ENCODE measurements at regions not wholly inside any gene's neighbourhood (a gene's known extent, or its start where the extent isn't known, plus 50 kb on each side); places are given as distances from the start of the nearest gene placed in this dataset.

DNA sequence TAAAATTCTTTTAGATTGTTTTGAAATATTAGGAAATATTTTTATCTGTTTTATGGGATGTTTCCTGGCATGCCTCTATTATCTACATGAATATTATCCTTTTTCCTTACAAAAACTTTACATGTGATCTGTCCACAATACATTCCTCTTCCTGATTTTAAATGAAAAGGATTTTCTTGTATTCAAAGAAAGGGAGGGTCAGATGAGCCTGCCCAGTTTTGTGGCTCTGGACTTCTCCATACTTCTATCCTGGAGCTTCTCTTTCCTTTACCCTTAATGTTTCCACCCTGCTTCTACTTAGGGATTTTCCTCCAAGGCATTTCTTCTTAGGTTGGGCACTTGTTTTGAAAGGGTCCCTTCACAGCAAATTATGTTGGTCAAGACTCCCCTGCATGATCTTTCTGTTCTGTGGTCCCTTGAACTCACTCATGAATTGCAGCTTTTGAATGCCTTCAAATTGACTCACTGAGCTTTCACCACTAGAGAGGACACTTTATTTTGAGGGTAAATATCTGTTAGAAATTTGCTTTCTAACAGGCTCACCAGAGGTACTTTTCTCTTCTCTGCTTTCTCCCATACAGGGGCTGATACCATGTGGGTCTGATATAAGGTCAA is 104.9 kb downstream of the CENPW start:
- no peaks in the 10 kb centered on the region for H3K27me3 ChIP-seq (ENCODE audit: low read length)
- H3K36me3 ChIP-seq (ENCODE audit: insufficient read depth, low read length): no peaks in the 10 kb centered on the region
- H3K4me1 ChIP-seq (ENCODE audit: low read length): no peaks in the 10 kb centered on the region

DNA sequence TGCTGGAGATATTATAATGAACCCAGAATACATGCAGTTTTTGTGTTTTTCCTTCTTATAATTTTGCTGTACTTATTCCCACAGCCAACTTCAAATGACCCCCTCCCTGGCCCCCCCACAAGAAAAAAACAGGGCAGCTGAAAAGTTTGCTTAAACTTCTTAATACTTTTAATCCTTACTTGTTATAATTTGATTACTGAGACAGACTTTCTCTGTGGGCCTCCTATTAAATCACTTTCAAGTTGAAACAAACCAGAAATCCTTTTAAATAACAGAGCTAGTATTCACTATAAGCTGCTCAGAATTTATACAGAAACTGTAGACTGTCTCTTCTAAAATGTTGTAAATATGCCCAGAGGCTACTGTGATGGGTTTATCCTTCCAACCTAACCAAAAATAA is 106.3 kb downstream of the CENPW start:
- H4K20me1 ChIP-seq (ENCODE audit: insufficient read depth, low read depth, low read length): no peaks in the 10 kb centered on the region
- H3K27me3 ChIP-seq (ENCODE audit: low read length): no peaks in the 10 kb centered on the region
- no peak overlapping the region for H3K27ac ChIP-seq (ENCODE audit: low read length)
- no peaks in the 10 kb centered on the region for H3K9me2 ChIP-seq (replicated peaks; ENCODE audit: insufficient read depth, low read length)
- no peak overlapping the region for H2AFZ ChIP-seq (ENCODE audit: low read length)
- H3K4me3 ChIP-seq (ENCODE audit: low read length): no peak overlapping the region
- no peaks in the 10 kb centered on the region for H3K79me2 ChIP-seq (ENCODE audit: low read length)
- H3K4me2 ChIP-seq (ENCODE audit: low read depth, low read length, poor library complexity, severe bottlenecking): no peak overlapping the region
- DNase-seq: no peak
- H3K9me3 ChIP-seq (ENCODE audit: low read length): no peaks in the 10 kb centered on the region
- H3K4me1 ChIP-seq (ENCODE audit: low read length): no peaks in the 10 kb centered on the region
- no peaks in the 10 kb centered on the region for H3K36me3 ChIP-seq (ENCODE audit: insufficient read depth, low read length)
- no peak overlapping the region for H3K9ac ChIP-seq (ENCODE audit: low read length)

More for the DNA sequence above, 104.9 kb downstream of the CENPW start:
- Histone ChIP-seq H3K9me3 (ENCODE audit: low read length) (no peaks in the 10 kb centered on the region), H3K9me2 (replicated peaks; ENCODE audit: insufficient read depth, low read length) (no peaks in the 10 kb centered on the region), H3K27ac (ENCODE audit: low read length) (no peak overlapping the region), H3K4me3 (ENCODE audit: low read length) (no peak overlapping the region), H3K79me2 (ENCODE audit: low read length) (no peaks in the 10 kb centered on the region), H2AFZ (ENCODE audit: low read length) (no peak overlapping the region), H4K20me1 (ENCODE audit: insufficient read depth, low read depth, low read length) (no peaks in the 10 kb centered on the region), H3K4me2 (ENCODE audit: low read depth, low read length, poor library complexity, severe bottlenecking) (no peak overlapping the region), H3K9ac (ENCODE audit: low read length) (no peak overlapping the region)
- DNase-seq: no peak

GRCh38 chr6:126447367-126447766 is 107.5 kb downstream of the CENPW start:
- H3K4me1 ChIP-seq (ENCODE audit: low read length): no peaks in the 10 kb centered on the region
- H3K79me2 ChIP-seq (ENCODE audit: low read length): no peaks in the 10 kb centered on the region
- DNase-seq: no peak
- H3K27me3 ChIP-seq (ENCODE audit: low read length): no peaks in the 10 kb centered on the region
- H3K4me3 ChIP-seq (ENCODE audit: low read length): no peak overlapping the region
- H3K9me2 ChIP-seq (replicated peaks; ENCODE audit: insufficient read depth, low read length): no peaks in the 10 kb centered on the region
- H4K20me1 ChIP-seq (ENCODE audit: insufficient read depth, low read depth, low read length): no peaks in the 10 kb centered on the region
- no peak overlapping the region for H3K27ac ChIP-seq (ENCODE audit: low read length)
- no peaks in the 10 kb centered on the region for H3K9me3 ChIP-seq (ENCODE audit: low read length)
- no peak overlapping the region for H3K4me2 ChIP-seq (ENCODE audit: low read depth, low read length, poor library complexity, severe bottlenecking)
- H3K36me3 ChIP-seq (ENCODE audit: insufficient read depth, low read length): no peaks in the 10 kb centered on the region
- H3K9ac ChIP-seq (ENCODE audit: low read length): no peak overlapping the region
- H2AFZ ChIP-seq (ENCODE audit: low read length): no peak overlapping the region

DNA sequence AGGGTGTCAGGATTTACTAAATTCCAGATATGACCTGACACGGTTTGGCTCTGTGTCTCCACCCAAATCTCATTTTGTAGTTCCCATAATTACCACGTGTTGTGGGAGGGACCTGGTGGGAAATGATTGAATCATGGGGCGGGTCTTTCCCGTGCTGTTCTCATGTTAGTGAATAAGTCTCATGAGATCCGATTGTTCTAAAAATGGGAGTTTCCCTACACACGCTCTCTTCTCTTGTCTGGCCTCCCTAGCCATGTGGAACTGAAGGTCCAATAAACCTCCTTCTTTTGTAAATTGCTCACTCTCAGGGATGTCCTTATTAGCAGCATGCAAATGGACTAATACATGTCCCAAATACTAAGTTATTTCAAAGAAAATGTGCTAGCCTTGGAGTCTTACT is 121.1 kb downstream of the CENPW start:
- no peak overlapping the region for H2AFZ ChIP-seq (ENCODE audit: low read length)
- H3K4me1 ChIP-seq (ENCODE audit: low read length): no peaks in the 10 kb centered on the region
- no peak overlapping the region for H3K4me3 ChIP-seq (ENCODE audit: low read length)
- H3K79me2 ChIP-seq (ENCODE audit: low read length): no peaks in the 10 kb centered on the region
- no peak overlapping the region for H3K4me2 ChIP-seq (ENCODE audit: low read depth, low read length, poor library complexity, severe bottlenecking)
- H3K9ac ChIP-seq (ENCODE audit: low read length): no peak overlapping the region
- H3K9me3 ChIP-seq (ENCODE audit: low read length): no peaks in the 10 kb centered on the region
- no peaks in the 10 kb centered on the region for H3K36me3 ChIP-seq (ENCODE audit: insufficient read depth, low read length)
- no peak overlapping the region for H3K27ac ChIP-seq (ENCODE audit: low read length)
- DNase-seq: no peak
- H3K27me3 ChIP-seq (ENCODE audit: low read length): no peaks in the 10 kb centered on the region
- no peaks in the 10 kb centered on the region for H3K9me2 ChIP-seq (replicated peaks; ENCODE audit: insufficient read depth, low read length)
- H4K20me1 ChIP-seq (ENCODE audit: insufficient read depth, low read depth, low read length): no peaks in the 10 kb centered on the region

- Histone ChIP-seq H3K9me3 (ENCODE audit: low read length) (no peaks in the 10 kb centered on the region), H3K4me3 (ENCODE audit: low read length) (no peak overlapping the region), H3K4me1 (ENCODE audit: low read length) (no peaks in the 10 kb centered on the region), H3K36me3 (ENCODE audit: insufficient read depth, low read length) (no peaks in the 10 kb centered on the region), H3K79me2 (ENCODE audit: low read length) (no peaks in the 10 kb centered on the region), H4K20me1 (ENCODE audit: insufficient read depth, low read depth, low read length) (no peaks in the 10 kb centered on the region), H3K27ac (ENCODE audit: low read length) (no peak overlapping the region), H3K4me2 (ENCODE audit: low read depth, low read length, poor library complexity, severe bottlenecking) (no peak overlapping the region), H3K27me3 (ENCODE audit: low read length) (no peaks in the 10 kb centered on the region), H2AFZ (ENCODE audit: low read length) (no peak overlapping the region), H3K9me2 (replicated peaks; ENCODE audit: insufficient read depth, low read length) (no peaks in the 10 kb centered on the region), H3K9ac (ENCODE audit: low read length) (no peak overlapping the region)
- no peak for DNase-seq
Observed at GRCh38 chr6:126464245-126464644, 124.3 kb downstream of the CENPW start.

- Histone ChIP-seq H3K4me3 (ENCODE audit: low read length) (no peak overlapping the region), H2AFZ (ENCODE audit: low read length) (no peak overlapping the region), H3K9ac (ENCODE audit: low read length) (no peak overlapping the region), H3K4me1 (ENCODE audit: low read length) (no peaks in the 10 kb centered on the region), H3K4me2 (ENCODE audit: low read depth, low read length, poor library complexity, severe bottlenecking) (no peak overlapping the region), H3K36me3 (ENCODE audit: insufficient read depth, low read length) (no peaks in the 10 kb centered on the region), H3K79me2 (ENCODE audit: low read length) (no peaks in the 10 kb centered on the region), H3K27me3 (ENCODE audit: low read length) (no peaks in the 10 kb centered on the region; the same call in 1 of the 2 replicates), H4K20me1 (ENCODE audit: insufficient read depth, low read depth, low read length) (no peaks in the 10 kb centered on the region), H3K27ac (ENCODE audit: low read length) (no peak overlapping the region), H3K9me3 (ENCODE audit: low read length) (no peaks in the 10 kb centered on the region), H3K9me2 (replicated peaks; ENCODE audit: insufficient read depth, low read length) (no peaks in the 10 kb centered on the region)
- no peak for DNase-seq
Observed at GRCh38 chr6:126475449-126475848, 135.5 kb downstream of the CENPW start.

DNA sequence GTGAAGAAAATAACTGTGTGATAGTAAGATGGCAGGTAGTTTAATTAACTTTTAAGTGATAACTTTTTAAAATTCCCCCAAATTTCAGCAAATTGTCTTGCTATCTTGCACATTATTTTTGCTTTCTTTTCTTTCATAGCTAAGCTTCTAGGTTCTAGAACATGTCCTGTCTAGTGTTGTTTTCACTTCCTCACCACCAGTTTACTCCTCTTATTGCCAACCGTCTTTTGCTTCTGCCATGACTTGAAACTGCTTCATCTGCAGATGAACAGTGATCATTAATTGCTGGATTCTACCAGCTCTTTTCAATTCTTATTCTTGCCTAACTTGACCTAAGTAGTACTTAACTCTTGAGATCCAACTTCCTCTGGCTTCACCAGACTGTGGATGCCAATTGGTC is 137.8 kb downstream of the CENPW start:
- no peak overlapping the region for H2AFZ ChIP-seq (ENCODE audit: low read length)
- H3K79me2 ChIP-seq (ENCODE audit: low read length): no peaks in the 10 kb centered on the region
- no peaks in the 10 kb centered on the region; the same call in 1 of the 2 replicates for H3K27me3 ChIP-seq (ENCODE audit: low read length)
- H3K36me3 ChIP-seq (ENCODE audit: insufficient read depth, low read length): no peaks in the 10 kb centered on the region
- H3K4me2 ChIP-seq (ENCODE audit: low read depth, low read length, poor library complexity, severe bottlenecking): no peak overlapping the region
- H3K9me3 ChIP-seq (ENCODE audit: low read length): no peaks in the 10 kb centered on the region
- no peaks in the 10 kb centered on the region for H4K20me1 ChIP-seq (ENCODE audit: insufficient read depth, low read depth, low read length)
- no peaks in the 10 kb centered on the region for H3K9me2 ChIP-seq (replicated peaks; ENCODE audit: insufficient read depth, low read length)
- no peak overlapping the region for H3K9ac ChIP-seq (ENCODE audit: low read length)
- H3K27ac ChIP-seq (ENCODE audit: low read length): no peak overlapping the region
- no peak for DNase-seq
- no peaks in the 10 kb centered on the region for H3K4me1 ChIP-seq (ENCODE audit: low read length)
- H3K4me3 ChIP-seq (ENCODE audit: low read length): no peak overlapping the region

- H3K9me2 ChIP-seq (replicated peaks; ENCODE audit: insufficient read depth, low read length): no peaks in the 10 kb centered on the region
- no peak for DNase-seq
- no peak overlapping the region for H3K27ac ChIP-seq (ENCODE audit: low read length)
- H3K4me1 ChIP-seq (ENCODE audit: low read length): no peaks in the 10 kb centered on the region
- no peaks in the 10 kb centered on the region for H4K20me1 ChIP-seq (ENCODE audit: insufficient read depth, low read depth, low read length)
- no peaks in the 10 kb centered on the region for H3K79me2 ChIP-seq (ENCODE audit: low read length)
- H3K27me3 ChIP-seq (ENCODE audit: low read length): no peaks in the 10 kb centered on the region
- H3K4me3 ChIP-seq (ENCODE audit: low read length): no peak overlapping the region
- H3K4me2 ChIP-seq (ENCODE audit: low read depth, low read length, poor library complexity, severe bottlenecking): no peak overlapping the region
- H2AFZ ChIP-seq (ENCODE audit: low read length): no peak overlapping the region
- no peaks in the 10 kb centered on the region for H3K9me3 ChIP-seq (ENCODE audit: low read length)
- H3K36me3 ChIP-seq (ENCODE audit: insufficient read depth, low read length): no peaks in the 10 kb centered on the region
- H3K9ac ChIP-seq (ENCODE audit: low read length): no peak overlapping the region
Observed at GRCh38 chr6:126480268-126480667, 140.4 kb downstream of the CENPW start.

DNA sequence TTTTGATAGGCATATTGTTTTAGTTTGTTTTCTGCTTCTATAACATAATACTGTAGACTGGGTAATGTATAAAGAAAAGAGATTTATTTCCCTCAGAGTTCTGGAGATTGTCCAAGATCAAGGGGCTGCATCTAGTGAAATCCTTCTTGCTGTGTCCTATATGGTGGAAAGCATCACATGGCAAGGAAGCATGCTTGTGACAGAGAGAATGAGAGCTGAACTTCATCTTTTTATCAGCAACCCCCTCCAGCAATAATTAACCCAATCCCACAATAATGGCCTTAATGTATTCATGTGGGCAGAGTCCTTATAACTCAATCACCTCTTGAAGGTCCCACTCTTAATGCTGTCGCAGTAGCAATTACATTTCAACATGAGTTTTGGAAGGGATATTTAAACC is 141.4 kb downstream of the CENPW start:
- H3K4me3 ChIP-seq (ENCODE audit: low read length): no peak overlapping the region
- no peak overlapping the region for H3K4me2 ChIP-seq (ENCODE audit: low read depth, low read length, poor library complexity, severe bottlenecking)
- H3K27ac ChIP-seq (ENCODE audit: low read length): no peak overlapping the region
- no peaks in the 10 kb centered on the region for H3K4me1 ChIP-seq (ENCODE audit: low read length)
- H3K9me2 ChIP-seq (replicated peaks; ENCODE audit: insufficient read depth, low read length): no peaks in the 10 kb centered on the region
- H3K9me3 ChIP-seq (ENCODE audit: low read length): no peaks in the 10 kb centered on the region
- no peaks in the 10 kb centered on the region for H4K20me1 ChIP-seq (ENCODE audit: insufficient read depth, low read depth, low read length)
- H3K79me2 ChIP-seq (ENCODE audit: low read length): no peaks in the 10 kb centered on the region
- no peak overlapping the region for H2AFZ ChIP-seq (ENCODE audit: low read length)
- no peak overlapping the region for H3K9ac ChIP-seq (ENCODE audit: low read length)
- H3K36me3 ChIP-seq (ENCODE audit: insufficient read depth, low read length): no peaks in the 10 kb centered on the region
- no peaks in the 10 kb centered on the region for H3K27me3 ChIP-seq (ENCODE audit: low read length)
- no peak for DNase-seq

Measured in Karpas-422 (cell line).